KMS-11 (cell line): ENCODE measurements at regions not wholly inside any gene's neighbourhood (a gene's known extent, or its start where the extent isn't known, plus 50 kb on each side); places are given as distances from the start of the nearest gene placed in this dataset.

Source experiments
- H2AFZ ChIP-seq: fragments of 200-600 bp; sonication (generic); 2 replicates; pipeline ENCODE4 v1.6.1; 2016; ENCODE audit warnings: antibody characterized with exemption, mixed run types, low read depth
- H3K27ac ChIP-seq: fragments of 200-600 bp; sonication (generic); 2 replicates; pipeline ENCODE4 v1.6.1; 2016; ENCODE audit warnings: mild to moderate bottlenecking, mixed run types
- H3K27me3 ChIP-seq: fragments of 200-600 bp; sonication (generic); 2 replicates; pipeline ENCODE4 v1.6.1; 2017; ENCODE audit warnings: mild to moderate bottlenecking, low read depth, mixed run types, moderate library complexity; ENCODE audit not compliant: insufficient read depth
- H3K36me3 ChIP-seq: fragments of 200-600 bp; sonication (generic); 2 replicates; pipeline ENCODE4 v1.6.1; 2017; ENCODE audit warnings: mild to moderate bottlenecking, mixed run types; ENCODE audit not compliant: insufficient read depth
- H3K4me1 ChIP-seq: fragments of 200-600 bp; sonication (generic); 2 replicates; pipeline ENCODE4 v1.6.1; 2016; ENCODE audit warnings: mild to moderate bottlenecking, low read depth, mixed run types; ENCODE audit not compliant: poor library complexity, severe bottlenecking
- H3K4me2 ChIP-seq: fragments of 200-600 bp; sonication (generic); 2 replicates; pipeline ENCODE4 v1.7.0; 2016; ENCODE audit warnings: mild to moderate bottlenecking, mixed run types
- H3K4me3 ChIP-seq: fragments of 200-600 bp; sonication (generic); IDR thresholded peaks from 2 replicates; pipeline ENCODE4 v1.6.1; 2017; ENCODE audit warnings: low read depth, low read length, mixed read lengths; ENCODE audit not compliant: insufficient read depth
- H3K79me2 ChIP-seq: fragments of 200-600 bp; sonication (generic); 2 replicates; pipeline ENCODE4 v1.6.1; 2016; ENCODE audit warnings: low read depth, mixed run types; ENCODE audit not compliant: insufficient read depth
- H3K9ac ChIP-seq: fragments of 200-600 bp; sonication (generic); 2 replicates; pipeline ENCODE4 v1.6.1; 2016; ENCODE audit warnings: mild to moderate bottlenecking, mixed run types
- H4K20me1 ChIP-seq: fragments of 200-600 bp; sonication (generic); 2 replicates; pipeline ENCODE4 v1.6.1; 2016; ENCODE audit warnings: mild to moderate bottlenecking, mixed run types; ENCODE audit not compliant: insufficient read depth
- TF ChIP-seq, protein P1 (sequence below): fragments of 200-600 bp; sonication (generic); conservative IDR thresholded peaks from 2 replicates; pipeline ENCODE4 v1.6.1; 2017; ENCODE audit warnings: low read depth, mild to moderate bottlenecking, antibody characterized with exemption, low read length, moderate library complexity, mixed read lengths

DNA sequence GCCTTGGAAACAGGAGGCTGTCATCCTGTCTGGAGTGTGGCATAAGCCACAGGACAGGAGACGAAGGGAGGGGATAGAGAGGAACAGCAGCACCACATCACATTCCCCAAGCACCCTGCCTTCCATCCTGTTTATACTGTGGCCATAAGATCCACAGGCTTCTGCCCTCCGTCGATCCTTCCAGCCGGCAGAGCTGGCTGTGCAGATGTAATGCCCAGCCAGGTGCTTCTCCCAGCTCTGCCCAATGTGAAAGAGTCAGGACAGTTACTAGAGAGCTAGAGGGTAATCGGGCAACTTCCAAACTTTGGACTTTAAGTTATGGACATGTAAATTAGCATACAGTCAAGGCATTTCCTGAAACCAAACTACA is 368.4 kb downstream of the SOX9 start:
- TF ChIP-seq, protein P1, sequence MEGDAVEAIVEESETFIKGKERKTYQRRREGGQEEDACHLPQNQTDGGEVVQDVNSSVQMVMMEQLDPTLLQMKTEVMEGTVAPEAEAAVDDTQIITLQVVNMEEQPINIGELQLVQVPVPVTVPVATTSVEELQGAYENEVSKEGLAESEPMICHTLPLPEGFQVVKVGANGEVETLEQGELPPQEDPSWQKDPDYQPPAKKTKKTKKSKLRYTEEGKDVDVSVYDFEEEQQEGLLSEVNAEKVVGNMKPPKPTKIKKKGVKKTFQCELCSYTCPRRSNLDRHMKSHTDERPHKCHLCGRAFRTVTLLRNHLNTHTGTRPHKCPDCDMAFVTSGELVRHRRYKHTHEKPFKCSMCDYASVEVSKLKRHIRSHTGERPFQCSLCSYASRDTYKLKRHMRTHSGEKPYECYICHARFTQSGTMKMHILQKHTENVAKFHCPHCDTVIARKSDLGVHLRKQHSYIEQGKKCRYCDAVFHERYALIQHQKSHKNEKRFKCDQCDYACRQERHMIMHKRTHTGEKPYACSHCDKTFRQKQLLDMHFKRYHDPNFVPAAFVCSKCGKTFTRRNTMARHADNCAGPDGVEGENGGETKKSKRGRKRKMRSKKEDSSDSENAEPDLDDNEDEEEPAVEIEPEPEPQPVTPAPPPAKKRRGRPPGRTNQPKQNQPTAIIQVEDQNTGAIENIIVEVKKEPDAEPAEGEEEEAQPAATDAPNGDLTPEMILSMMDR: no peak
- no peak overlapping the region for H3K9ac ChIP-seq
- H4K20me1 ChIP-seq: no peaks in the 10 kb centered on the region
- no peaks in the 10 kb centered on the region for H3K36me3 ChIP-seq
- H3K4me3 ChIP-seq: no peak overlapping the region
- no peaks in the 10 kb centered on the region for H3K4me1 ChIP-seq
- peaks cover 32% of the 10 kb centered on the region; the same call in 1 of the 2 replicates for H3K79me2 ChIP-seq
- H2AFZ ChIP-seq: no peak overlapping the region
- no peaks in the 10 kb centered on the region for H3K27me3 ChIP-seq
- no peak overlapping the region for H3K4me2 ChIP-seq
- no peak overlapping the region for H3K27ac ChIP-seq

DNA sequence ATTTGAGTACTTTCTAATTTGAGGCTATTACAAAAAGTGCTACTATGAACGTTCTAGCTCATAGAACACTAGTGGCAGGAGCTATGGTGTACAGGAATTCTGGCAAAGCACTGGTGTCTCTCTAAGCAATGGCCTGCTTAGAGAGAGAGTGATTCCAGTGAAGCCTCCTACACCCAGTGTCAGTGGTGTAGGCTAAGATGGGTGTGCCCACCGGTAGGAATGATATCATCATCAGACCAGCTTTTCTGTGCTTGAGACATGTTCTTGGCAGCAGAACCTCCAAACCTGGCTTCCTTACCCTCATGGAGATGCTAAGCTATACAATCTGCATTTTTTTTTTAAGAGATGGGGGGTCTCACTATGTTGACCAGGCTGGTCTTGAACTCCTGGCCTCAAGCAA is 370.3 kb downstream of the SOX9 start:
- no peak overlapping the region for H3K27ac ChIP-seq
- peaks cover 27% of the 10 kb centered on the region; the same call in 1 of the 2 replicates for H3K79me2 ChIP-seq
- H3K36me3 ChIP-seq: no peaks in the 10 kb centered on the region
- no peaks in the 10 kb centered on the region for H3K4me1 ChIP-seq
- no peak overlapping the region for H3K9ac ChIP-seq
- no peaks in the 10 kb centered on the region for H4K20me1 ChIP-seq
- no peak overlapping the region for H3K4me2 ChIP-seq
- no peaks in the 10 kb centered on the region for H3K27me3 ChIP-seq
- TF ChIP-seq, protein P1: no peak
- no peak overlapping the region for H2AFZ ChIP-seq
- no peak overlapping the region for H3K4me3 ChIP-seq

DNA sequence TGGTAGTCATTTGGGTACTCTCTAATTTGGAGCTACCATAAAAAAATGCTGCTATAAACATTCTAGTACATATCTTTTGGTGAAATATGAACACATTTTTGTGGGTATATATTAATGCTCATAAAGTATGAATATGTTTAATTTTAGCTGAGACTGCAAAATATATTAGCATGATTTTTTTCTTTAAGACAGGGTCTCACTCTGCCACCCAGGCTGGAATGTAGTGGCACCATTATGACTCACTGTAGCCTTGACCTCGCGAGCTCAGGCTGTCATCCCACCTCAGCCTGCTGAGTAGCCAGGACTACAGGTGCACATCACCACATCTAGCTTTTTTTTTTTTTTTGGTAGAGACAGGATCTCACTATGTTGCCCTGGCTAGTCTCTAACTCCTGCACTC is 371.7 kb downstream of the SOX9 start:
- Histone ChIP-seq H4K20me1 (no peaks in the 10 kb centered on the region), H3K4me2 (no peak overlapping the region), H3K9ac (no peak overlapping the region), H3K27me3 (no peaks in the 10 kb centered on the region), H3K4me3 (no peak overlapping the region), H3K79me2 (peaks cover 32% of the 10 kb centered on the region; the same call in 1 of the 2 replicates), H3K4me1 (no peaks in the 10 kb centered on the region), H2AFZ (no peak overlapping the region), H3K36me3 (no peaks in the 10 kb centered on the region), H3K27ac (no peak overlapping the region)
- TF ChIP-seq, protein P1: no peak

DNA sequence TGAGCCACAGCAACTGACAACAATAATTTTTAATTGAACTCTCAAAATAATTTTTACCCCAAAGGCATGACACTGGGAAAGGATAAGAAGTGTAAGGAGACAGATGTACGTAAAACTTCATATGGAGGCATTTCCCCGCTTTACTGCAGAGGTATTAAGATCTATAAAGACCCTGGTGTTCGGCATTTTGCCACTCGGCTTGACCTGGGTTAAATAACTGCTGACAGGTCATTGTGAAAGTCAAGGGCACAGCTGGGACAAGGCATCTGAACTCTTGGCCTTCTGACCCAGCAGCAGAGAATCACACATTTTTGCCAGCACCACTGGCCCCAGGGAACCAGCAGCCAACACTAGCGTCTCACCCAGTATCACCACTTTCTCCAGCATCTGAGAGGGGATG is 372.1 kb downstream of the SOX9 start:
- Histone ChIP-seq H3K9ac (no peak overlapping the region), H3K27me3 (no peaks in the 10 kb centered on the region), H2AFZ (no peak overlapping the region), H3K36me3 (no peaks in the 10 kb centered on the region), H4K20me1 (no peaks in the 10 kb centered on the region), H3K27ac (no peak overlapping the region), H3K4me3 (no peak overlapping the region), H3K79me2 (peaks cover 33% of the 10 kb centered on the region; the same call in 1 of the 2 replicates), H3K4me1 (peaks cover 2% of the 10 kb centered on the region), H3K4me2 (no peak overlapping the region)
- TF ChIP-seq, protein P1: no peak
